ENCODE measurements at regions not wholly inside any gene's neighbourhood (a gene's known extent, or its start where the extent isn't known, plus 50 kb on each side); places are given as distances from the start of the nearest gene placed in this dataset.

DNA sequence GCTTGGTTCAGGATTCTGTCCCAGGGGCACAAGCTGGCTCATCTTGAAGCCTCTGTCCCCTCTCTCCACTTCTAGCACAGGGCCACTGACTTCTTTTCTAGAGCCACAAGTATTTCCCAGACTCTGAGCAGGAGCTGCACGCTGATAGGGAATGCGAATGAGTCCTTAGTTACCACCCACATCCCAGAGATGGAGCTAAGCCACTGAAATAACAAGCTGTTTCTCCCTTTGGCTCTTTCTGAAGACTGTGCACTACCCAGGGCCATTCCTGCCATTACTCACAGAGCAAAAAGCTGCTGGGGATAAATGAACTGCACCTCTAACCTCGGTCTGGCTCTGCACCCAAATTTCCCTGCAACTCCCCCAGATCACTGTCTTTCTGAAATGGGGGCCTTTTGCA is 70.6 kb downstream of the TSN start:
- no peak overlapping the region for H3K4me3 Mint-ChIP-seq
- H3K4me1 Mint-ChIP-seq, result peaks cover 9% of the 10 kb centered on the region
- H3K36me3 Mint-ChIP-seq (ENCODE audit: low read depth), result no peaks in the 10 kb centered on the region
- peaks cover 8% of the 10 kb centered on the region for H3K9me3 Mint-ChIP-seq
- no peaks in the 10 kb centered on the region for H3K27me3 Mint-ChIP-seq (ENCODE audit: low read depth)
- TF ChIP-seq, protein P1, sequence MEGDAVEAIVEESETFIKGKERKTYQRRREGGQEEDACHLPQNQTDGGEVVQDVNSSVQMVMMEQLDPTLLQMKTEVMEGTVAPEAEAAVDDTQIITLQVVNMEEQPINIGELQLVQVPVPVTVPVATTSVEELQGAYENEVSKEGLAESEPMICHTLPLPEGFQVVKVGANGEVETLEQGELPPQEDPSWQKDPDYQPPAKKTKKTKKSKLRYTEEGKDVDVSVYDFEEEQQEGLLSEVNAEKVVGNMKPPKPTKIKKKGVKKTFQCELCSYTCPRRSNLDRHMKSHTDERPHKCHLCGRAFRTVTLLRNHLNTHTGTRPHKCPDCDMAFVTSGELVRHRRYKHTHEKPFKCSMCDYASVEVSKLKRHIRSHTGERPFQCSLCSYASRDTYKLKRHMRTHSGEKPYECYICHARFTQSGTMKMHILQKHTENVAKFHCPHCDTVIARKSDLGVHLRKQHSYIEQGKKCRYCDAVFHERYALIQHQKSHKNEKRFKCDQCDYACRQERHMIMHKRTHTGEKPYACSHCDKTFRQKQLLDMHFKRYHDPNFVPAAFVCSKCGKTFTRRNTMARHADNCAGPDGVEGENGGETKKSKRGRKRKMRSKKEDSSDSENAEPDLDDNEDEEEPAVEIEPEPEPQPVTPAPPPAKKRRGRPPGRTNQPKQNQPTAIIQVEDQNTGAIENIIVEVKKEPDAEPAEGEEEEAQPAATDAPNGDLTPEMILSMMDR (IDR thresholded peaks at IDR 0.05; ENCODE audit: unreplicated experiment in 3 of 3), result no peak
- H3K27ac Mint-ChIP-seq, result no peak overlapping the region

DNA sequence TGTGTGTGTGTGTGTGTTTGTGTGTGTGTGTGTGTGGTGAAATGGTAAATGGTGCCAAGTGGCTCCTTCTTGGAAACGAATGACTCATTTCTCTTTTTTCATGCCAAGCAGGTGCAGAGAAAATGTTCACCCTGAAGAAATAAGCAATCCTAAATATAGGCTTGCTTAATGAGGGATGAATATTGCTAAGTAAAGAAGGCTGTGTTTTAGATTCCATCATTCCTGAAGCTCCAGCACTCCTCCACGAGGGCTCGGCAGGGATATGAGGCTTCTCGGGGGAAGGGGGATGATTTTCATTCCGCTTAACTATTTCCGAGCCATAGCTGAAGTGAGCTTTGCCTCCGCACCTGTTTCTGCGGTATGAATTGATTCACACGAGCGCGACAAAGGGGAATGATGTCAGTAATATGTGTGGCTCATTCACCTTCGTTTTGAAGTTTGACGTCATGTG is 72.9 kb downstream of the TSN start:
- no peaks in the 10 kb centered on the region for H3K9me3 Mint-ChIP-seq
- peak overlapping the region in 1 of 3 experiments; percentile 0 for H3K4me3 Mint-ChIP-seq
- H3K4me1 Mint-ChIP-seq, result peaks cover 20% of the 10 kb centered on the region
- H3K27ac Mint-ChIP-seq, result no peak overlapping the region
- TF ChIP-seq, protein P1 (IDR thresholded peaks at IDR 0.05; ENCODE audit: unreplicated experiment in 3 of 3), result no peak
- H3K27me3 Mint-ChIP-seq (ENCODE audit: low read depth), result peaks cover 4% of the 10 kb centered on the region
- H3K36me3 Mint-ChIP-seq (ENCODE audit: low read depth), result no peaks in the 10 kb centered on the region

DNA sequence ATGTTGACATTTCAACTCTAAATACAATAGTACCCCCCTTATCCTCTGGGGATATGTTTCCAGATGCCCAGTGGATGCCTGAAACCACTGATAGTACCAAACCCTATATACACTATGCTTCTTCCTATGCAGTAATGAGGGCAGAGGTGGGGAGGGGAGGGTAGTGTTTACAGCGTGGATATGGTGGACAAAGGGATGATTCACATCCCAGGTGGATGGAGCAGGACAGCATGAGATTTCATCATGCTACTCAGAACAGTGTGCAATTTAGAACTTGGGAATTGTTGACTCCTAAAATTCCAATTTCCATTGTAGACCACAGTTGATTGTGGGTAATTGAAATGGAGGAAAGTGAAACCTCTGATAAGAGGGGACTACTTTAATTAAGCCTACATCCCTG is 75.4 kb downstream of the TSN start:
- Mint-ChIP-seq H3K27me3 (ENCODE audit: low read depth) (peaks cover 4% of the 10 kb centered on the region), H3K4me3 (no peak overlapping the region), H3K27ac (no peak overlapping the region), H3K36me3 (ENCODE audit: low read depth) (no peaks in the 10 kb centered on the region), H3K4me1 (peaks cover 20% of the 10 kb centered on the region), H3K9me3 (no peaks in the 10 kb centered on the region)
- TF ChIP-seq, protein P1 (IDR thresholded peaks at IDR 0.05; ENCODE audit: unreplicated experiment in 3 of 3), result no peak

DNA sequence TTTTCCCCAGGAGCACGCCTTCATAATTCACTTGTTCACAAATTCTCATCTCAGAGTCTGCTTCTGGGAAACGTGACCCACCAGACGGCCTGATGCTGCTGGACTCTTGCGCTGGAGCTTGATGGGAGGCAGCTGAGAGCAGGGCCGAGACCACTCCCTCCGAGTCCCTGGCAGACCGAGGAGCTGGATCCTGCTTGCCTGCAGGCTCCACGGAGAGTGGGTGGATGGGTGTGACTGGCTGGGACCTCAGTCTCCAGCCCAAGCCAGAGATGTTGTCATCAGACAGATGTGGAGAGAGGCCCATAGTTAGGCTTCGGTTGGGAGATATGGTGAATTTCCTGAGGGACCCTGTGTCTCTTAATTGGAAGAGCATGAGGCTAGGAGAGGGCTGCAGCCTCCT is 76.4 kb downstream of the TSN start:
- TF ChIP-seq, protein P1 (IDR thresholded peaks at IDR 0.05; ENCODE audit: unreplicated experiment in 3 of 3), result no peak
- Mint-ChIP-seq H3K4me1 (peaks cover 20% of the 10 kb centered on the region), H3K27me3 (ENCODE audit: low read depth) (peaks cover 4% of the 10 kb centered on the region), H3K36me3 (ENCODE audit: low read depth) (no peaks in the 10 kb centered on the region), H3K4me3 (no peak overlapping the region), H3K27ac (peak overlapping the region in 1 of 3 experiments; percentile 48), H3K9me3 (peaks cover 4% of the 10 kb centered on the region)

DNA sequence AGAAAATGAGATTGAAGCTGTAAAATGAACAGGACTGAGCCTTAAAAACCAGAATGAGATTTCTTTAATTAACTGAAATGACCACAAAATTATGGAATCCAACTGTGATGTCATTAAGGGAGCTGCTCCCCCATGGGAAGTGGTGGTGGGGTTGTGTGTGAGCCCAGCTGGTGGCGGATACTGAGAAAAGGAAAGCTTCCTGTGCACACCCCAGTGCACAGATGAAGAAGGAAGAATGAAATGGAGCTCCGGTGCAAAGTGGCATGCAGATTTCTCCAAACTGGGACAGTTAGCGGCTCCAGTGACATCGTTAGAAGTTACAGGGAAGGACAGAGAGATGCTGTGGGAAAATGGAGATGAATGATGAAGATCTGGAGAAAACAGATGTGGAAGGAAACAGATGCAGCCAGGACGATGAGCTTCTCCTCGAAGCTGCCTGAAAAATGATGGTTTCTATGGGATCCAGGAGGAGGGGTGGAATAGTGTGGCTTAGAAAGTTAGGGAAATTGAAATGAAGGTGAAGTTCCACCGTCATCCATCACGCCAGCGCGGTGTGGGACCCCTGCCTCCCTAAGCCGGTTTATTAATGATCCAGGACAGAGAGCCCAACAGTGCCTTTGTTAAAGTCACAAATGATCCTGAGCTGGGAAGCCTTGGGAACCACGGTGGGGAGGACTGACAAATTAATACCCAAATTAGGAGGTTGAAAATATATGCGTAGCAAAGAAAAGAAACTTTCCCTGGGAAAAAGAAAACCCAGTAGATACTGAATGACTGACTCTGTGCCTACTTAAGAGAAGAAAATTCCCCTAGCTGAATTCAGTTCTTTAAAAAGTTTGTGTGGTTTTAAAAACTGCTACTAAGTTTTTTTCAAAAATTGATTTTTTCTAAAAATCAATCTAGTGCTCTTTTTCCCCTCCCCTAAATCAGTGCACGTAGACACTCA is 77.2 kb downstream of the TSN start:
- Mint-ChIP-seq H3K27me3 (ENCODE audit: low read depth) (peaks cover 8% of the 10 kb centered on the region), H3K9me3 (peaks cover 9% of the 10 kb centered on the region), H3K4me3 (no peak overlapping the region), H3K4me1 (peaks cover 20% of the 10 kb centered on the region), H3K27ac (no peak overlapping the region), H3K36me3 (ENCODE audit: low read depth) (no peaks in the 10 kb centered on the region)
- TF ChIP-seq, protein P1 (IDR thresholded peaks at IDR 0.05; ENCODE audit: unreplicated experiment in 3 of 3), result no peak

DNA sequence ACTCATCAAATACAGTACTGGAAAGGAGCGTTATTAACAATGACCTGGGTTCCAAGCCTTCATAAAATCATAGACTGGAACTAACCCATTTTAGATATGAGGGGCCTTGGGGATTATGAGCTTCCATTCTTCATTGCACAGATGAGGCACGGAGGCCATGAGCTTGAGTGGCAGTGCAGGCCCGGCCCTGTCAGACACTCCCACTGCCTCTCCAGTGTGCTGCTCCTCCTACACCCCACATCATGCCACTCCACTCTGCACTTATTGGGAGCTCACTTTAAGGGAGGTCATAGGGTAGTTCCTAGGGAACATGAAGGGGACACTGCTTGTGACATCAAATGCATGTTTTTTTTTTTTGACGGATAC is 77.9 kb downstream of the TSN start:
- no peak overlapping the region for H3K4me3 Mint-ChIP-seq
- no peak overlapping the region for H3K27ac Mint-ChIP-seq
- H3K27me3 Mint-ChIP-seq (ENCODE audit: low read depth), result peaks cover 8% of the 10 kb centered on the region
- H3K4me1 Mint-ChIP-seq, result peaks cover 14% of the 10 kb centered on the region
- H3K36me3 Mint-ChIP-seq (ENCODE audit: low read depth), result no peaks in the 10 kb centered on the region
- peaks cover 11% of the 10 kb centered on the region for H3K9me3 Mint-ChIP-seq
- TF ChIP-seq, protein P1 (IDR thresholded peaks at IDR 0.05; ENCODE audit: unreplicated experiment in 3 of 3), result no peak
